GM19455 (cell line): ENCODE measurements at regions not wholly inside any gene's neighbourhood (a gene's known extent, or its start where the extent isn't known, plus 50 kb on each side); places are given as distances from the start of the nearest gene placed in this dataset.

ENCODE experiments used
- ATAC-seq: cut with Tn5 transposase; IDR thresholded peaks from one replicate; pipeline ENCODE4 v1.9.1; 2021; ENCODE audit not compliant: unreplicated experiment

DNA sequence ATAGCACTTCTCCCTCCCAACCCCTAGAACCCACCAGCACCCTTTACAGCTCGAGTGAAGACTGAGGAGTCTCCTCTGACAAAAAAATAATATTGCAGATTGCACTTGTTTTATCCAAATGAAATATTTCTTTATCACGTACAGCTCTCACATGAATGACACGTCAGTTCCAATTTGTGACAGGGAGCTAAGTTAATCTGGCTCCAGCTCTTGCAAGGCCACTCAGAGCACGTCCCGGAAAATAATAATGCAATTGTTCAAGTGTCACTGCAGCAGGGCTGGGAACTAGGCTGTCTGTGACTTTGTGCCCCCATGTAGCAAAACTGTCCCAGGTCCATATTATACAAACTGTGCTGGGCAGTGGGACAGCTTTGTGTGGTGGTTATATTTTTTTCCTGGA, 539.6 kb downstream of the VRK1 start:
- ATAC-seq: no peak

DNA sequence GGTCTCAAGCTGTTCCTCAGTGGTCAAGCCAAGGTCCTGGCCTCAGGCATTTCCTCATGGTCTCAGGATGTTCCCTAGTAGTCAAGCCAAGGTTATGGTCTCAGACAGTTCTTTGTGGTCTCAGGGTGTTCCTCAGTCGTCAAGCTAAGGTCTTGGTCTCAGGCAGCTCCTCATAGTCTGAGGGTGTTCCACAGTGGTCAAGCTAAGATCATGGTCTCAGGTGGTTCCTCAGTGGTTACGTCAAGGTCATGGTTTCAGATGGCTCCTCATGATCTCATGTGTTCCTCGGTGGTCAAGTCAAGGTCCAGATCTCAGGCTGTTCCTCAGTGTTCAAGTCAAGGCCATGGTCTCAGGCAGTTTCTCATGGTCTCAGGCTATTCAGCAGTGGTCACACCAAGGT, 540.1 kb downstream of the VRK1 start:
- ATAC-seq: no peak

DNA sequence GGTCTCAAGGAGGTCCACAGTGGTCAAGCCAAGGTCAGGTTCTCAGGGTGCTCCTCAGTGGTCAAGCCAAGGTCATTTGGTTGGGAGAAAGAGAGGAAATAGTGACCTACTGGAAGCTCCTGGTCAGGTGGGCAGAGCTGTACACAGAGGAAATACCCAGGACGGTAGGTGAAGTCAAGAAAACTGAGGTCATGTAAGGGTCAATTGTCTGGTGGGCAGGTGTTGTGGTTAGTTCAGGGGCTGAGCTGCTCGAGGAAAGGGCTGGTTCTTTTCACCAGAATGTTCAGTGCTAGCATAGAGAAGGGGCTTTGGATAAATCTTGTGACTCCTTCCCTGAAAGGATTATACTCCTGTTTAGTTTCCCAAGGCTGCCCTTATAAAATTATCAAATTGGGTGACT, 540.5 kb downstream of the VRK1 start:
- no peak for ATAC-seq

DNA sequence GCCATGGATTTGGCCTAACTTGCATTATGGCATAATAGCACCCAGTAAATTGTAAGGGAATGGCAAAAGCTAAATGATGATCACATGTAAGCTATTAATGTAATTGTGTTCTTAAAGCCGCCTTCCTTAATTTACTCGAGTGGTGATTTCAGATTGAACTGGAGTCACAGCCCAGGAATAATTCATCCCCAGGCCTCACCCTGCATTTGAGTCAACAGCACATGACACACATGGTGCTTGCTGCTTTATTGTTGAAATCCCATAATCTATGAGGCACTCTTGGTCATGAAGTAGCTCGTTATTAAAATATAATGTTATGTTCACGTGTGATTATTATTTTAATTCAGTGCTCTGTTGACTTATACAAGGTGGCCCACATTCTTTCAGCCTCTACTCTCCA, 547.5 kb downstream of the VRK1 start:
- no peak for ATAC-seq

DNA sequence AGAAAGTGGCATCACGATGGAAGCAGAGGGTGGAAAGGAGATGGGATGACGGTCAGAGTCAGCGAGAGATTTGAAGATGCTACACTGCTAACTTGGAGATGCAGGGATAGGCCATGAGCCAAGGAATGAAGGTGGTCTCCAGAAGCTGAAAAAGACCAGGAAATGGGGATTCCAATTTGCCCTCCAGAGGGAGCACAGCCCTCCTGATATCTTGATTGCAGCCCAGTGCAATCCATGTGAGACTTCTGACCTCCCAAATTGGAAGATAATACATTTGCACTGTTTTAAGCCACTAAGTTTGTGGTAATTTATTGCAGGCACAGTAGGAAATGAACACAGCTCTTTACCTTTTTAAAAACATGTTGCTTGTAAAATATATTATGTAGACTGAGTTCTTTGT, 549.5 kb downstream of the VRK1 start:
- no peak for ATAC-seq

DNA sequence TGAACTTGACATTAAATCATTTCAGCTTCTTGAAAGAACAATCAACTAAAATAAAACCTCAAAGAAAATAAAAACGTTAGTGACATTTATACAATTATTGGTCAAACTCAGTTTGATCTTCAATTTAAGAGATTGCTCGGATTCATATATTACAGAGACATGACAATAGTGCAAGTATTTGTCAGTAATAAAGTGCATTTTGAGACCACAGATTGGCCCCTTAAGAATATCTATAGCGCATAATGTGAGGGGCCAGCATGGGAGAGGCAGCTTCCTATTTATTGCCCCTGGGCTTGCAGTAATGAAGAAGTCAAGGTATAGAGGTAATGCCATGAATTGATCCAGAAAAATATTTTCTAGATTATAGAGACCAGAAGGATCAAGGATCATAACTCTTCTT, 552.3 kb downstream of the VRK1 start:
- ATAC-seq: no peak

DNA sequence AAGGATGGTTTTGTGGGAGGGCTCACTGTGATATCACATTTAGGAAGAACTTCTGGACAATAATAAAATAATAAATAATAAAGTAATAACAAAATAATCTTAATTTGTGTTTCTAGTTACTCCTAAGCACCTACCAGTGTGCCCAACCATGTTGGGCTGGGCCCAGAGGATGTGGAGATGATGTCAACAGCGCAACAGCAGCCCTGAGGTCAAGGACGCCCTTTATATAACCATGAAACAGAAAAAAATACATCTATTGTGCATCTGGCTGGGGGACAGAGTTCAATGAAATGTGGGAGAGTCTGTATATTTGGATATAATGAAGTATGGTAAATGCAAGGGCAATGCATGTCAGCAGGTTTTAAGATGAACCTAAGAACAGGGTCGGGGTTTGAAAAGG, 552.8 kb downstream of the VRK1 start:
- ATAC-seq: no peak

DNA sequence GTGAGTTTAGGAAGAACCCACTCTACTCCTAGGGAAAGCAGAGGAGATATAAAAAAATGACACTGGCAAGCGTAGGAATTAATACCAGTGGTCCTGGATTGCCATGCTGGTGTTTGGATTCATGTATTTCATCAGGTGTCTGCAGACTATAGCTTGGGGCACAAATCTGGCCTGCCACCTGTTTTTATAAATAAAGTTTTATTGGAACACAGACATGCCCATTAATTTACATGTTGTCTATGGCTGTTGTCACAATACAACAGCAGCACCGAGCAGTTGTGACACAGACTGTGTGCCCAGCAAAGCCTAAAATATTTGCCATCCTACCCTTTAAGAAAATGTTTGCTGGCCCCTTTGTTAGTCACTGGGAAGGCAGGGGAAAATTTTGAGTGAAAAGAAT, 553.2 kb downstream of the VRK1 start:
- ATAC-seq: no peak

DNA sequence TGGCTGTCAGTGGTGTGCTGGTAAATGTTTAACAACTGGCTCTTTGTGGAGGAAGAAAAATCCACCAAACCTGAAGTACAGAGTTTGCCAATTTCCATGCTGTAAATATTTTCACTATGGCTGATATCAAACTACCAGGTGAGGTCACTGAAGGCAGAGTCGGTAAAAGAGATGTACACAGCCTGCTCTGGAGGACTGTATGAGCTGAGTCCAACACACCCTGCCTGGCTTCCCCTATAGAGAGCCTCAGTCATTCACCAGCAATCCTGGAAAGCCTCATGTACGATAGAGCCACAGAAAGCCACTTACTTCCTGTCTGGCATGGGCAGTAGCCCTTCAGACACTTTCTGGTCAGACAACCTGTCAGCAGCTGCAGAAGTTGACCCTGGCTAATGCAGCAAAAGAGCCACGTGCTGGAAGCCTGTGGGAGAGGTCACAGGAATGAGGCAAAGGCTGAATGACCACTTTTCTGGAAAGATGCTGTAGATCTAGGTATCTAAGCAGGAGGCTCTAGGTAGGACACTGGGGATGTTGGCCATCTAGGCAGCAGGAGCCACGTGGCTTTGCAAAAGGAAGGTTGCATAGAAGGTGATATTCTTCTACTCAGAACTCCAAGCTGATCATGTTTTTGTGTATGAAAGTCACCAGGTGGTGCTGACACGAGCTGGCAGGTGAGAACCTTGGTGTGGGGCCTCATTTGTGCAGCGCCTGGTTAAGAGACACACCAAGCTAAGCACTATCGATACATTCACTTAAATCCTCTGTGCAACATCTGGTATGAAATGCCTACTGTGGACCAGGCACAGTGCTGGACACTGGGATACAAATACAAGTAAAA, 553.9 kb downstream of the VRK1 start:
- no peak for ATAC-seq

DNA sequence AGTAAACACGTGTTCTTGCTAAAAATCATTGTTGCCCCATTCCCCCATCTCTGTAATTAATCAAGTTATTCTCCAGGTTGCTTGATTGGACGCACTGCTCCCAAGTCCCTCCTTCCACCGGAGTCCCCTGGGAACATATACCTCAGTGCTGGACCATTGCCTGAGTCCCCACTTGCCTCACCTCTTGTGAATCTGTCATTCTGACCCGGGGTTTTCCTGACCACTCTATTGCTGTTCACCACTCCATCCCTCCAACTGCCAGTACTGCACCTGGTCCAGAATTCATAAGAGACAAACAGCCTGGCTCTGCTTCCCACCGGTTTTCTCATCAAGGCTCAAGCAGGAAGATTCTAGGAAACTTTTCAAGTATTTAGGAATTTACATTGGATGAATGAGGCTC, 555.9 kb downstream of the VRK1 start:
- no peak for ATAC-seq

DNA sequence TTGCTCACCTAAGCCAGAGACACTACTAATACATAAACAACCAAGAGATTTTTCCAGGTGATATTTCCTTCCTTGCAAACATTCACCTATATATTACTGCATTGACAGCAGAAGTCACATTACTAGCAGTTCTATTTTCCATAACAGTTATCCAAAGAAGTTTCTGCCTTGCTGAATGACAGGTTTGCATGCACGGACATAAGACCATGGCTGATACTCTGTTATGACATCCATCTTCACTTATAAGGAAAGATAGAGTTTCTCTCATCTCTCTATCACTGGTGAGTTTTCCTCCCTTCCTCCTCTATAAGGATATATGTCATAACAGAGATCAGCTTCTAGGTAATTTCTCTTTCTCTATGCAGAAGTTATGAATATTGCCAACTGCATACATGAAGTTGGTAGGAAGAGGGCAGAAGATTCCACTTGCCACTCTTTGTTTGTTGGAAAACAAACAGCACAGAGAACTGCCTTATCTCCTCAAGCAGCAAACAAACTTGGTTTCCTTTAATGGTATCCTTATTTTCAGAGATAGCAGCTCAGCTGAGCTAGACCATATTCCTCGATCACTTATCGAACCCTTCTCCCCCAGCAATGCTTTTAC, 557.0 kb downstream of the VRK1 start:
- no peak for ATAC-seq

DNA sequence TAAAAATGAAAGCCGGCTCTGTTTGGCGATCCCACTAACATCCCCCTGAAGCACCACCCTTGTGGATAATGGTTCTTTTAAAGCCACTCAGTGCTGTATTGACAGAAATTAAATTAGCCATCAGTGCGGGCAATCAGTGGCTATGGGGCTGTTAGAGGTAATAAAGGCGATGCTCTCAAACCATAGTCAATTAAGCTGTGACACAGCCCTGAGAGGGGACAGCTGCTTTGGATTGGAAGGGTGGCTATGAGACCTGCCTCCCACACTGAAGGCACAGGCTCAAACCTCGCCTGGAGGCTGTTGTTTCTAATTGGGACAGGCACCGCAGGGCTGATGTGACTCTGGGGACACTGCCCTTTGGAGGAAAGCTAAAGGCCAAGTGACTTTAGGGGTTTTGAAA, 562.2 kb downstream of the VRK1 start:
- no peak for ATAC-seq

DNA sequence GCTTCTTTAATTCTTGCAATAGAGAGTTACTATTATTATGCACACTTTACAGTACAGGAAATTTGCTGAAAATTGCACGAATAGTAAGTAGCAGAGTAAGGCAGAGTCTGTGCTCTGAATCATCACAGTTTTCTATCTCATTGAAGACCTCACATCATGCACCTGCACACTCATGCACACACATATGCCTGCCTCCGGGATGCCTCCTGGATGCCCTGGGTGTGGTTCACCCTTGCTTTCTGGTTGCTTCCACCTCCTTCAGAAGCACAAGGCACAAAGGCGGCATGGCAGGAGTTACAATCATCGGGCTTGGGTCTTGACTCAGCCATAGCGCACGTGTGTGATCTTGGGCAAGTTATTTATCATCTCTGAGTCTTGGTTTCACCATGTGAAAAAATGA, 564.0 kb downstream of the VRK1 start:
- no peak for ATAC-seq

DNA sequence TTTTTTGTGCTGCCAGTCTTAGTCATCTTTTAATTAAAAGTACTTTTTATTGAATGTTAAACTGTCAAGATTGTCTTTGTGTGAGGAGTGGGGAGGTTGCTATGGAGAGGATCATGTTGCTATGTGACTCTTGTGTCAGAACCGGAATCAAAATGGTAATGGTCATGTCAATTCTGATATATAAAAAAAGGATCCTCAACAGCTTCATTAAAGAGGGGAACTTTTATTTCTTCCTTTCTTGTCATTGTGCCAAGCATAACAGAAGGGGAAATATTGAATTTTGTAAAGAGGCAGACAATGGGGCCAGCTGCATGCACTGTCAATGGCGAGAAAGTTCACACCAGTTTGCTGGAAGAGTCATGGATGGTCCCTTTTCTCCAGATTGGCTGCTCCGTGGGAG, 564.8 kb downstream of the VRK1 start:
- ATAC-seq: no peak

DNA sequence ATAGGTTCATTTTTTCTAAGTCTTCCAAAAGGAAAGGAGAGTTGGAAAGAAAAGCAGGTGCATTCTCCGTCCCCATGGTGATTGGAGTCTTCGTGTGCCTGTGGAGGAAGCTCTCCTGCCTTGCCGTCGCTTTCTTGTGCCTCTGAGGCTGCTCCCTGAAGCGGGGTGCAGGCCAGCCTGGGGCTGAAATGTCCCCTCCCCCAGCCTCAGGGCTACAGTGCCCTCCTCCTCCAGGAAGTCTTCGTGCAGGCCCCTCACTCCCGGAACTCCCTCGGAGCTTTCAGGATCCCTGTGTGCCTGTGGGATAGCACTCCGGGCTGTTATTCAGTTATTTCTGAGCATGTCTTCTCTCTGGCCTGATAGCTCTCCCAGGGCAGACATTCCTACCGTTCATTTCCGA, 569.2 kb downstream of the VRK1 start:
- ATAC-seq: no peak

DNA sequence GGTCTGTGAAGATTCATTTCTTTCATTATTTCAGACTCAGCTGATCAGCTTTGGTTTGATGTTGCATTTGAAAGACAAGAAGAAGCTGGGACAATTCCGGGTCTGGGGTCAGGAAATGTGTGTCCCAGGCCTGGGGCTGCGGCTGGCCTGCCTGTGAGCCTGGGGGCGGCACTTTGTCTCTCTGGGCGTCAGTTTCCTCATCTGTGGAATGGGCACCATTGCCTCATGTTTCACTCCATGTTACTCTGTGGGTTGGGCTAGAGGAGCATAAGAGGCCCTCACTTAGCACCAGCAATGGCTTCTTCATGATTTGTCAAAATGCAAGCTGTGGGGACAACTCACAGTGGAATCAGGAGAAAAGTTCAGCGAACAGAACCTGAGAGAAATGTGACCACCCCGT, 570.1 kb downstream of the VRK1 start:
- ATAC-seq: no peak

DNA sequence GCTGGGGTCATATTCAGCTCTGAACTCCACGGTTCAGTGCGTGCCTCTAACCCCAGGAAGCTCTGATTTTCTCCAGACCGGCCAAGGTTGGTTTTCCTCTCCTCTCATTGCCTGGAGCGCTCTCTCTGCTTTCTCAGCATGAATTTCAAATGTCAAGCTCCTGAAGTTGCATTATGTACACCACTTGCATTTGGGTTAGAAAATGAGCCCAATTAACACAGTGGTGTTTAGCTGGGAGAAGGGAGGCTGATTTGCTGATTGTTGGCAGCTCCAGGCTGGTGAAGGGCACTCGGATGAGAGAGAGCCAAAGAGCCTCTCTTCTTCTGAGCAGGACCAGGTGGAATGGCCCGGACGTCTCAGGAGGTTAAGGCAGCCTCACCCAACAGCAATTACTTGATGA, 570.9 kb downstream of the VRK1 start:
- ATAC-seq: no peak

DNA sequence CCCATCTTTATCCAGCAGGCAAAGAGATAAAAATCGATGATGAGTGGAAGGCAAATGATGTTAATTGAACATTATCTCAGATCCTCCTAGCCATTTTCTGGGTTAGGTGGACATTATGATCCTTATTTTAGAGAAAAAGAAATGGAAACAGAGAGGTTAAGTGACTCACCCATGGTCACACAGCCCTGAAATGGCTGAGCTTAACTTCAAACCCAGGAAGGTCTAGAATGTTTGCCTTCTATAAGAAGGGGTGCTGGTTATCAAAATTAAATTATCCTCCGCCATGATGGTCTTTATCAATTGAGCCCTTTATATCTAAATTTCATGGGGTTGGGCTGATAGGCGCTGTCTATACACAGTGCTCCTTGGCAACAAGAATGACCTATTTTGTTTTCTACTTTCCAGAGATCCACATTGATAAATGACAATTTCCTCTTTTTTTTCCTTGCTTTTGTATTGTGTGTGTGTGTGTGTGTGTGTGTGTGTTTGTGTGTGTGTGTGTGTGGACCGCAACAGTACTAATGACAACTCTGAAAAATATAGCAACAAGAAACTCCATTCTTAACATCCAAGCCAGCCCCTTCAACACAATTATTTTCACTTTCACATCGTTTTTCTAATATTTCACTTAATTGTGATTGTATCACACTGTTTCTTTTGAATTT, 571.9 kb downstream of the VRK1 start:
- no peak for ATAC-seq

DNA sequence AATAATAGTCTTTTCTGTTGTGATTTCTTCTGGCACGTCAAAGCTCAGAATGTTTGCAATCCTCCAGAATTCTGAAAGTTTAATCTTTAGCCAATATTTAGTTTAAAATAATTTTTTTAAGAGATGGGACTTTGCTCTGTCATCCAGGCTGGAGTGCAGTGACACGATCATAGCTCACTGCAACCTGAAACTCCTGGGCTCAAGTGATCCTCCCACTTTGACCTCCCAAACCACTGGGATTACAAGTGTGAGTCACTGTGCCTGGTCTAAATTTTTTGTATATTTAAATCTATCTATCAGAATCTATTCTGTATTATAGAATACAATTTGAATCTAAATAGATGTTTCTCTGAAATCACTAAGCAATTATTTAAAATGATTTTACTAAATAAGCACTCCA, 572.7 kb downstream of the VRK1 start:
- no peak for ATAC-seq

DNA sequence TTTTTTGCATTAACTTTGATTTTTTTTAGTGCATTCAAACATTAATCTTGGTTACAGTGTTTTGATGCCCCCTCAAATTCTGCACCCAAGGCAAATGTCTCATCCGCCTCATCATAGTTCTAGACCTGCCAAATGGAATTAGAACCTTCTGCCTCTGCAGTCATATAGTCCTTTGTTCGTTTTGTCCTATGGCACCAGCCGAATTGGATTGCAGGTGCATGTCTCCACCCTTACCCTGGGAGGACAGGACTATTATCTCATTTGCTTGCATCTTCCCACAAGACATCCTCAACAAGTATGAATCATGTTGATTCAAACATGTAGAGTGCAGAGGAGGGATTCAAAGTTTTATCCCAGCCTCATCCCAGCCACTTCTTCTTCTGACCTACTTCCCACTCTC, 579.1 kb downstream of the VRK1 start:
- no peak for ATAC-seq

DNA sequence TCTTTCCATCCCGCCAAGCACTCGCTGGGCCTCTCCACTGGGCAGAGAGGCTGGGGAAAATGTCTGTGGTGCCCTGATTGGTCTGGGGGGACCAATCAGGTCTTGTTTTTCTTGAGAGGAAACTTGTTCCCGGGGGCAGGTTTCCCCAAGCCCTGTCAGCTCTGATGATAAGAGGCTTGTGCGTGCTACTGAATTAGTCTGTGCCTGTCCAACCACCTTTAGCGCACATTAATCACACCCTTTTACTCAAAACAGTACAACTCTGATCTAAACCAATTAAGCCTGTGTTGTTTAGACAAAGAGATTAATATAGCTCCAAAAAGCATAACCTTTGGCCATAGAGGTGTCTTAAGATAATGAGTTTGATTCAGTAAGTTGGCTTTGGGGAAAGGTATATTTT, 580.4 kb downstream of the VRK1 start:
- no peak for ATAC-seq

DNA sequence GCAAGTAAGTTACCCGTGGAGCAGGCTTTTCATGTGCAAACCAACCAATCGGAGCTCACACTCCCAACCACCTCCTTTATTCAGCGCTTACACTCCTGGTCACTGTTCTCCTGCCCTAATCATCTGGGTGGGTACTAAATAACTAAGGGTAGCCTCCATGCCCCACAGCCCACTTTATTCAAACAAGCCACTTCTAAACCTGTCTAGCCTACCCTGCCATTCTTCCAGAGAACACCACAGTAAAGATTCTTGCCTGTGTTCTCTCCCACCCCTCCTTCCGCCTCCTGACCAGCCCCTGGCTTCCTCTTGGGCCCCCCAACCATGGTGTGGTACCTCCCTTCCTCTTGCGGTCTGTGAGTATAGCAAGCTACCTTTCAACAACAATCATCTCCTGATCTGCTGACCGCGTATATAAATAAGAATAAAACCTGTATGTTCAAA, 581.9 kb downstream of the VRK1 start:
- no peak for ATAC-seq
